H1 (cell line): ENCODE measurements at regions not wholly inside any gene's neighbourhood (a gene's known extent, or its start where the extent isn't known, plus 50 kb on each side); places are given as distances from the start of the nearest gene placed in this dataset.

Experiments
- TF ChIP-seq, protein P1 (sequence below): IDR thresholded peaks from 2 replicates; pipeline ENCODE4 v1.6.1; 2011; ENCODE audit warnings: low read length, improper control_type of control experiment

- TF ChIP-seq, protein P1, sequence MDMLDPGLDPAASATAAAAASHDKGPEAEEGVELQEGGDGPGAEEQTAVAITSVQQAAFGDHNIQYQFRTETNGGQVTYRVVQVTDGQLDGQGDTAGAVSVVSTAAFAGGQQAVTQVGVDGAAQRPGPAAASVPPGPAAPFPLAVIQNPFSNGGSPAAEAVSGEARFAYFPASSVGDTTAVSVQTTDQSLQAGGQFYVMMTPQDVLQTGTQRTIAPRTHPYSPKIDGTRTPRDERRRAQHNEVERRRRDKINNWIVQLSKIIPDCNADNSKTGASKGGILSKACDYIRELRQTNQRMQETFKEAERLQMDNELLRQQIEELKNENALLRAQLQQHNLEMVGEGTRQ: no peak
- TF ChIP-seq, all 59 proteins: peak for 0
Measured at GRCh38 chr2:78070693-78071092, 548.5 kb upstream of the LRRTM4 start (continued).
